ENCODE measurements at regions not wholly inside any gene's neighbourhood (a gene's known extent, or its start where the extent isn't known, plus 50 kb on each side); places are given as distances from the start of the nearest gene placed in this dataset.

- CTCF ChIA-PET (ENCODE audit: unreplicated experiment), result no interaction called here
- POLR2A ChIA-PET, result interaction anchor here (0.5 to 0.6 kb wide), 3 partner anchors 73 to 576 kb away, joined by 3 to 4 read pairs (median 3); no protein-coding TSS in a partner anchor
- H3K9me2 ChIP-seq (ENCODE audit: insufficient read depth, low read length), result no peaks in the 10 kb centered on the region
- no peaks in the 10 kb centered on the region for H3K79me2 ChIP-seq (ENCODE audit: insufficient read depth, low read depth, low read length)
- no peak overlapping the region for H3K4me3 ChIP-seq (ENCODE audit: low read depth, low read length, poor library complexity, severe bottlenecking)
- BruUV-seq (replicated peaks), result no TSS peak
- H2AFZ ChIP-seq (ENCODE audit: low read length), result no peak overlapping the region
- no peak for TF ChIP-seq EZH2phosphoT487 (IDR thresholded peaks at IDR 0.05; ENCODE audit: borderline replicate concordance, low read depth, low read length)
- TF ChIP-seq, protein P1, sequence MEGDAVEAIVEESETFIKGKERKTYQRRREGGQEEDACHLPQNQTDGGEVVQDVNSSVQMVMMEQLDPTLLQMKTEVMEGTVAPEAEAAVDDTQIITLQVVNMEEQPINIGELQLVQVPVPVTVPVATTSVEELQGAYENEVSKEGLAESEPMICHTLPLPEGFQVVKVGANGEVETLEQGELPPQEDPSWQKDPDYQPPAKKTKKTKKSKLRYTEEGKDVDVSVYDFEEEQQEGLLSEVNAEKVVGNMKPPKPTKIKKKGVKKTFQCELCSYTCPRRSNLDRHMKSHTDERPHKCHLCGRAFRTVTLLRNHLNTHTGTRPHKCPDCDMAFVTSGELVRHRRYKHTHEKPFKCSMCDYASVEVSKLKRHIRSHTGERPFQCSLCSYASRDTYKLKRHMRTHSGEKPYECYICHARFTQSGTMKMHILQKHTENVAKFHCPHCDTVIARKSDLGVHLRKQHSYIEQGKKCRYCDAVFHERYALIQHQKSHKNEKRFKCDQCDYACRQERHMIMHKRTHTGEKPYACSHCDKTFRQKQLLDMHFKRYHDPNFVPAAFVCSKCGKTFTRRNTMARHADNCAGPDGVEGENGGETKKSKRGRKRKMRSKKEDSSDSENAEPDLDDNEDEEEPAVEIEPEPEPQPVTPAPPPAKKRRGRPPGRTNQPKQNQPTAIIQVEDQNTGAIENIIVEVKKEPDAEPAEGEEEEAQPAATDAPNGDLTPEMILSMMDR (conservative IDR thresholded peaks at IDR 0.05; ENCODE audit: low read length), result no peak
- H3K4me1 ChIP-seq (ENCODE audit: insufficient read depth, low read length, poor library complexity, severe bottlenecking), result no peaks in the 10 kb centered on the region
- no peak overlapping the region for H3K27ac ChIP-seq (ENCODE audit: low read depth, low read length, poor library complexity, severe bottlenecking)
- no peaks in the 10 kb centered on the region for H4K20me1 ChIP-seq (ENCODE audit: insufficient read depth, low read length)
- no peak for DNase-seq (ENCODE audit: low spot score)
- H3K4me2 ChIP-seq (ENCODE audit: low read length), result no peak overlapping the region
- no peaks in the 10 kb centered on the region for H3K36me3 ChIP-seq (ENCODE audit: insufficient read depth, low read length)
- intact Hi-C loops (cut with micrococcal nuclease; ENCODE audit: unreplicated experiment), result no loop called here
- H3K9me3 ChIP-seq (ENCODE audit: low read length), result no peaks in the 10 kb centered on the region
These were observed 184.2 kb downstream of the NR2F2 start for GRCh38 chr15:96514607-96515285.

GRCh38 chr15:96515371-96515770 is 184.9 kb downstream of the NR2F2 start:
- no peak overlapping the region for H3K27ac ChIP-seq (ENCODE audit: low read depth, low read length, poor library complexity, severe bottlenecking)
- H3K36me3 ChIP-seq (ENCODE audit: insufficient read depth, low read length), result no peaks in the 10 kb centered on the region
- CTCF ChIA-PET (ENCODE audit: unreplicated experiment), result no interaction called here
- H3K79me2 ChIP-seq (ENCODE audit: insufficient read depth, low read depth, low read length), result no peaks in the 10 kb centered on the region
- TF ChIP-seq, protein P1 (conservative IDR thresholded peaks at IDR 0.05; ENCODE audit: low read length), result no peak
- no peak for TF ChIP-seq EZH2phosphoT487 (IDR thresholded peaks at IDR 0.05; ENCODE audit: borderline replicate concordance, low read depth, low read length)
- H3K4me1 ChIP-seq (ENCODE audit: insufficient read depth, low read length, poor library complexity, severe bottlenecking), result no peaks in the 10 kb centered on the region
- H4K20me1 ChIP-seq (ENCODE audit: insufficient read depth, low read length), result no peaks in the 10 kb centered on the region
- no TSS peak for BruUV-seq (replicated peaks)
- H3K9me3 ChIP-seq (ENCODE audit: low read length), result no peaks in the 10 kb centered on the region
- no peak overlapping the region for H3K4me2 ChIP-seq (ENCODE audit: low read length)
- intact Hi-C loops (cut with micrococcal nuclease; ENCODE audit: unreplicated experiment), result no loop called here
- H2AFZ ChIP-seq (ENCODE audit: low read length), result no peak overlapping the region
- H3K4me3 ChIP-seq (ENCODE audit: low read depth, low read length, poor library complexity, severe bottlenecking), result no peak overlapping the region
- no peaks in the 10 kb centered on the region for H3K9me2 ChIP-seq (ENCODE audit: insufficient read depth, low read length)
- DNase-seq (ENCODE audit: low spot score), result no peak
- POLR2A ChIA-PET, result interaction anchor here (0.5 to 0.6 kb wide), 2 partner anchors 421 to 577 kb away, joined by 3 to 4 read pairs; no protein-coding TSS in a partner anchor

DNA sequence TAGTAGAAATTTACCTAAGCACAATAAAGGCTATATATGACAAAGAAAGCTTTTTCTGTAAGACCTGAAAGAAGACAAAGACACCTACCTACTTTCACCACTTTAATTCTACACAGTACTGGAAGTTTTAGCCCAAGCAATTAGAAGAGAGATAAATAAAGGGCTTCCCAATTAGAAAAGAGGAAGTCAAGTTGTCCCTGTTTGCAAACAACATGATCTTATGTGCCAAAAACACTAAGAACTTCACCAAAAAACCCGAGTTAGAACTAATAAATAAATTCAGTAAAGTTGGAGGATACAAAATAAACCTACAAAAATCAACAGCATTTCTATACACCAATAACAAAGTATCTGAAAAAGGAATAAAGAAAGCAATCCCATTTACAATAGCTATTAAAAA is 190.9 kb downstream of the NR2F2 start:
- DNase-seq (ENCODE audit: low spot score), result no peak
- Histone ChIP-seq H3K4me2 (ENCODE audit: low read length) (no peak overlapping the region), H3K4me1 (ENCODE audit: insufficient read depth, low read length, poor library complexity, severe bottlenecking) (no peaks in the 10 kb centered on the region), H2AFZ (ENCODE audit: low read length) (no peak overlapping the region), H4K20me1 (ENCODE audit: insufficient read depth, low read length) (no peaks in the 10 kb centered on the region), H3K4me3 (ENCODE audit: low read depth, low read length, poor library complexity, severe bottlenecking) (no peak overlapping the region), H3K9me2 (ENCODE audit: insufficient read depth, low read length) (no peaks in the 10 kb centered on the region), H3K9me3 (ENCODE audit: low read length) (no peaks in the 10 kb centered on the region), H3K79me2 (ENCODE audit: insufficient read depth, low read depth, low read length) (no peaks in the 10 kb centered on the region), H3K27ac (ENCODE audit: low read depth, low read length, poor library complexity, severe bottlenecking) (no peak overlapping the region), H3K36me3 (ENCODE audit: insufficient read depth, low read length) (no peaks in the 10 kb centered on the region)
- intact Hi-C loops (cut with micrococcal nuclease; ENCODE audit: unreplicated experiment), result no loop called here
- TF ChIP-seq, protein P1 (conservative IDR thresholded peaks at IDR 0.05; ENCODE audit: low read length), result no peak
- TF ChIP-seq EZH2phosphoT487 (IDR thresholded peaks at IDR 0.05; ENCODE audit: borderline replicate concordance, low read depth, low read length), result no peak
- POLR2A ChIA-PET, result no interaction called here
- no TSS peak for BruUV-seq (replicated peaks)
- CTCF ChIA-PET (ENCODE audit: unreplicated experiment), result no interaction called here
